Fibroblast of lung (primary cell): ENCODE measurements at regions not wholly inside any gene's neighbourhood (a gene's known extent, or its start where the extent isn't known, plus 50 kb on each side); places are given as distances from the start of the nearest gene placed in this dataset.
"Not testable (repeated sequence)": the region's sequence is repeated elsewhere in the genome, so short reads cannot be mapped to it uniquely, and the experiment has no call there.

Experiments used
- CTCF ChIP-seq, 2 donors: IDR thresholded peaks in 1 of 2; conservative IDR thresholded peaks in 1 of 2; 1 replicate in 1 of 2; 2 replicates in 1 of 2; pipeline ENCODE4 v1.5.1; 2011 to 2012; ENCODE audit warnings: low read length in 2 of 2, control low read depth in 1 of 2, inconsistent platforms in 1 of 2, low read depth in 1 of 2, mild to moderate bottlenecking in 1 of 2
- EZH2 ChIP-seq: IDR thresholded peaks from 2 replicates; pipeline ENCODE4 v1.5.1; 2012; ENCODE audit warnings: low read length, control low read depth, mild to moderate bottlenecking; ENCODE audit errors: missing control alignments

GRCh38 chr1:81245084-81245715 lies 555.5 kb upstream of the ADGRL2 start:
- TF ChIP-seq CTCF (conservative IDR thresholded peaks at IDR 0.05 in 1 of 2, IDR thresholded peaks at IDR 0.05 in 1 of 2; ENCODE audit: low read depth in 1 of 2, low read length in 2 of 2); EZH2: not testable (repeated sequence)
